Keratinocyte (primary cell): ENCODE measurements at regions not wholly inside any gene's neighbourhood (a gene's known extent, or its start where the extent isn't known, plus 50 kb on each side); places are given as distances from the start of the nearest gene placed in this dataset.
"Not testable (repeated sequence)": the region's sequence is repeated elsewhere in the genome, so short reads cannot be mapped to it uniquely, and the experiment has no call there.

Experiments
- EZH2 ChIP-seq: IDR thresholded peaks from one replicate; pipeline ENCODE4 v1.6.1; 2012; ENCODE audit warnings: inconsistent platforms, mild to moderate bottlenecking, low read length, moderate library complexity
- TF ChIP-seq, protein P1 (sequence below), 3 experiments: IDR thresholded peaks in 1 of 3; conservative IDR thresholded peaks in 1 of 3; optimal IDR thresholded peaks in 1 of 3; 2 replicates in 2 of 3; 3 replicates in 1 of 3; pipeline versions ENCODE3 to v1.5.1; 2011; ENCODE audit warnings: low read length in 3 of 3, mild to moderate bottlenecking in 3 of 3, moderate library complexity in 2 of 3, control low read depth in 1 of 3, inconsistent platforms in 1 of 3; ENCODE audit not compliant: insufficient read depth in 2 of 3; ENCODE audit errors: extremely low read depth in 1 of 3

DNA sequence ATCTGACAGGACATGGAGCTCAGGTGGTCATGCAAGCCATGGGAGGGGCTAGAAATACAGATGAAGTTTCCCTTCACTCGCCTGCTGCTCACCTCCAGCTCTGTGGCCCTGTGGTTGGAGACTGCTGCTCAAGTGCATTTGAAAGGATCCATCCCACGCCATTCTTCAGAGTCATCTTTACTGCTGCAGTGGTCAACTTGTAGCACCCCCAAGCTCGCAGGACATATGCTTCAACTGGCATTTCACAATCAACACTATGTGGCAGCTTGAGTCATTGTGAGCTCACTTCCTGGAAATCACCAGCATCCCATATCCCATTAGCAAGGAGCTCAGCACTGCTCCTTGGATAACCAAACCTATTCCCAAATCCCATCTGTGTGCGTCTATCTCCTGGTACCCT is 116.2 kb upstream of the TP53BP2 start:
- not testable (repeated sequence) for TF ChIP-seq EZH2
- TF ChIP-seq, protein P1, sequence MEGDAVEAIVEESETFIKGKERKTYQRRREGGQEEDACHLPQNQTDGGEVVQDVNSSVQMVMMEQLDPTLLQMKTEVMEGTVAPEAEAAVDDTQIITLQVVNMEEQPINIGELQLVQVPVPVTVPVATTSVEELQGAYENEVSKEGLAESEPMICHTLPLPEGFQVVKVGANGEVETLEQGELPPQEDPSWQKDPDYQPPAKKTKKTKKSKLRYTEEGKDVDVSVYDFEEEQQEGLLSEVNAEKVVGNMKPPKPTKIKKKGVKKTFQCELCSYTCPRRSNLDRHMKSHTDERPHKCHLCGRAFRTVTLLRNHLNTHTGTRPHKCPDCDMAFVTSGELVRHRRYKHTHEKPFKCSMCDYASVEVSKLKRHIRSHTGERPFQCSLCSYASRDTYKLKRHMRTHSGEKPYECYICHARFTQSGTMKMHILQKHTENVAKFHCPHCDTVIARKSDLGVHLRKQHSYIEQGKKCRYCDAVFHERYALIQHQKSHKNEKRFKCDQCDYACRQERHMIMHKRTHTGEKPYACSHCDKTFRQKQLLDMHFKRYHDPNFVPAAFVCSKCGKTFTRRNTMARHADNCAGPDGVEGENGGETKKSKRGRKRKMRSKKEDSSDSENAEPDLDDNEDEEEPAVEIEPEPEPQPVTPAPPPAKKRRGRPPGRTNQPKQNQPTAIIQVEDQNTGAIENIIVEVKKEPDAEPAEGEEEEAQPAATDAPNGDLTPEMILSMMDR (optimal IDR thresholded peaks at IDR 0.05 in 1 of 3, IDR thresholded peaks at IDR 0.05 in 1 of 3, conservative IDR thresholded peaks at IDR 0.05 in 1 of 3; ENCODE audit: extremely low read depth in 1 of 3, insufficient read depth in 2 of 3, low read length in 3 of 3): not testable (repeated sequence)
